Endothelial cell of umbilical vein (primary cell): ENCODE measurements at regions not wholly inside any gene's neighbourhood (a gene's known extent, or its start where the extent isn't known, plus 50 kb on each side); places are given as distances from the start of the nearest gene placed in this dataset.

ENCODE experiments used
- CTCF ChIP-seq, 2 donors: IDR thresholded peaks; 1 replicate in 1 of 2; 2 replicates in 1 of 2; pipeline ENCODE4 v1.5.1; 2011; ENCODE audit warnings: low read length in 2 of 2, mild to moderate bottlenecking in 2 of 2, moderate library complexity in 2 of 2, control low read depth in 1 of 2, inconsistent platforms in 1 of 2, low read depth in 1 of 2; ENCODE audit not compliant: insufficient read depth in 1 of 2; ENCODE audit errors: extremely low read depth in 1 of 2
- EZH2 ChIP-seq: IDR thresholded peaks from 2 replicates; pipeline ENCODE4 v1.6.1; 2012; ENCODE audit warnings: borderline replicate concordance, low read depth, mild to moderate bottlenecking, moderate library complexity, low read length, inconsistent platforms; ENCODE audit not compliant: severe bottlenecking
- POLR2A ChIP-seq: IDR thresholded peaks from 2 replicates; pipeline ENCODE4 v1.6.1; 2012; ENCODE audit warnings: low read depth, mild to moderate bottlenecking, control low read depth, low read length

GRCh38 chr17:77592106-77592865 lies 366.2 kb upstream of the TNRC6C start:
- TF ChIP-seq EZH2, result no peak
- no peak for TF ChIP-seq CTCF (IDR thresholded peaks at IDR 0.05; ENCODE audit: extremely low read depth in 1 of 2, insufficient read depth in 1 of 2, low read depth in 1 of 2, low read length in 2 of 2)
- TF ChIP-seq POLR2A, result no peak
